ENCODE measurements at regions not wholly inside any gene's neighbourhood (a gene's known extent, or its start where the extent isn't known, plus 50 kb on each side); places are given as distances from the start of the nearest gene placed in this dataset.
"Not testable (repeated sequence)": the region's sequence is repeated elsewhere in the genome, so short reads cannot be mapped to it uniquely, and the experiment has no call there.

GRCh38 chr4:77306496-77306895 is 149.5 kb downstream of the CCNG2 start:
- DNase-seq (ENCODE audit: low spot score): no peak

GRCh38 chr4:77308843-77309242 is 151.8 kb downstream of the CCNG2 start:
- DNase-seq (ENCODE audit: low spot score): peak; percentile 34

GRCh38 chr4:77309496-77309895 is 152.5 kb downstream of the CCNG2 start:
- DNase-seq (ENCODE audit: low spot score): no peak

DNA sequence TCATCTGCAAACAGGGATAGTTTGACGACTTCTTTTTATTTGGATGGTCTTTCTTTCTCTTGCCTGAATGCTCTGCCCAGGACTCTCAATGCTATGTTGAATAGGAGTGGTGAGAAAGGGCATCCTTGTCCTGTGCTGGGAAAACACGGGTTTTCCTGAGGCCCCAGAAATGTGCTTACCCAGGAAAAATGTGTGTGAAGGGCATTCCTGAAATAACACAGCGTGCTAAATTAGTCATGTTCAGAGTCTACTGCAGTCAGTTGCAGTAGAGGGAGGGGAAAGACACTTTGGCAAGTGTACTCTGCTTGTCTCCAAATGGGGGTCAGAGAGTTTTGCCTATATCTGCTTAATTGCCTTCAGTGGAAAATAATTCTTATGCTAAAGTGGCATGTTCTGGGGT is 153.9 kb downstream of the CCNG2 start:
- DNase-seq (ENCODE audit: low spot score): no peak

DNA sequence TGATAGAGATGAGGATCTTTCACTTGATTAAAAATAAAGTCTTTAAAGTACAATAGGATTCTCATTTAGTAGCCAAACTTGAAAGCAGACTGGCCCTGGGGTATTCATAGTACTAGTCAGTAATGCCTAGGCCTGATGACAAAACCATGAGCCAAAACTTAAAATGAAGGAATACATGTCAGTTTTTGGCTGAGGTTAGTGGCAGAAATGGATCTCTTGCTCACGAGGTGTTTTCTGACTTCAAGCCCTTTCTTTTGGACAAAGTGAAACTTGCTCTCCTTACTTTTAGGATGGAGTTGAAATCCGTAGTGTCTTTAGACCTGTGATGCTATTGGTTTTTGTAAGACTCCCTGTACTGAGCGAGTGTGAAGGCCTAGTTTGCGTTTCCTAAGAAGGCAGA is 157.7 kb downstream of the CCNG2 start:
- DNase-seq (ENCODE audit: low spot score): no peak

GRCh38 chr4:77327151-77327550 is 170.1 kb downstream of the CCNG2 start:
- DNase-seq (ENCODE audit: low spot score): no peak

- no peak for DNase-seq (ENCODE audit: low spot score)
Measured at GRCh38 chr4:77332696-77333270, 175.8 kb downstream of the CCNG2 start.

DNA sequence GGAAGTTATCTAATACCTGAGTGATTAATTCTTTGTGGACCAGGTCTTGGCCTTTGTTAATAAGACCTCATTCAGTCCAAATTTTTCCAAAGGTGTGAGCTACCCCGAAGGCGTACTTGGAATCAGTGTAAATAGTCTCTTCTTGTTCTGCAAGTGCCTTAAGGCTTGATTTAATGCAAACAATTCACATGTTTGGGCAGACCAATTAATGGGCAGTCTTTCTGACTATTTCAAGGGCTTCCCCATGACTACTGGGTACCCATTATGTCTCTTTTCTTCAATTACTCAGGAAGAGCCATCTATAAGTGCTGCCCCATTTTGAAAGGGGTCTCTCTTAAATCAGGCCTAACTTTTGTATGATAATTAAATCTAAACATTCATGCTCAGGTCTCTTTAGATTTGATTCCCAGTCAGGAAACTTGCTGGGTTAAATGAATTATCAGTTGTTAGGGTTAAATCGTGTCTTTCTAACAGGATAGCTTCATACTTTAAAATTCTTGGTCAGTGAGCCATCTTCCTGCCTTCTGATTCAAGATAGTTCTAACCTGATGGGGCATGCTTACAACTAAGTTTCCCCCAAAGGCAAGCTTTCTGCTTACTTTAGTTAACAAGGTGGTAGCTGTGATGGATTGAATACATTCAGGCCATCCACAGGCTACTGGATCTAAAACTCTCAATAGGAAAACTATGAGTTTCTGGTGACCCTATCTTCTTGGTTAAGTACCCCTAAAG is 179.6 kb downstream of the CCNG2 start:
- DNase-seq (ENCODE audit: low spot score): no peak

- DNase-seq (ENCODE audit: low spot score): no peak
Measured at GRCh38 chr4:77342170-77342810, 185.3 kb downstream of the CCNG2 start.

DNA sequence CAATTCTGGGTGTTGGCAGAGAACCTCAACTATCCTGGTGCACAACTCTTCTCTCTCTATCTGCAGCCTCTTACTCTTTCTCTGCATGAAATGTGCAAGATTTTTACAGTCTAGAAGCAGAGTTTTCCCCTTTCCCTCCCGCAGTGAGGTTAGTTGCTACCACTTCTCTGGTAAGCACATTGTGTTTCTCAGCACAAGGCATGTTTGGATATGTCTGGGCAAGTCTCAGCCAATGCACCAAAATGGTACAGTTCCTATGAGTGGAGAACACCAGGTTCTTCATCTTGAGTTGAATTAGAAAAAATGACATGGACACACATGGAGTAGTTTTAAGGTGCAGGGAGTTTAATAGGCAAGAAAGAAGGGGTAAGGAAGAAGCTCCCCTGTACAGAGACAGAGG is 187.0 kb downstream of the CCNG2 start:
- DNase-seq (ENCODE audit: low spot score): no peak

DNA sequence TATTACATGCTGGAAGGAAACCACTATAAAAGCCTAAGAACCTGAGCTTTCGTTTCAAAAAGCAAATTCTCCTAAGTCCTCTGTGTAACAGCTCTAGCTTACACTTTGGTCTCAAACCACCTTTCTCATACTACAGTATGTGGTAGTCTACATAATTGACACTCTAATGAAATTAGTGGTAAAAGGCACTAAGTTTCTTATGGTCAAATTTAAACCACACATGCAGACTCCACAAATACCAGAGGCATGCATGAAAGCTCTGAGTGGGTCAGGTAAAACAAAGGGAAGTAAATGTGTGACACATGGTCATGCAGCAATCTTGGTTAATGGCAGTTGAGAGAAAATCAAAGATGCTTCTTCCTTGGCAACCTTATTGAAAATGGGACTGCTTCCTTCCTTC is 187.8 kb downstream of the CCNG2 start:
- no peak for DNase-seq (ENCODE audit: low spot score)

DNA sequence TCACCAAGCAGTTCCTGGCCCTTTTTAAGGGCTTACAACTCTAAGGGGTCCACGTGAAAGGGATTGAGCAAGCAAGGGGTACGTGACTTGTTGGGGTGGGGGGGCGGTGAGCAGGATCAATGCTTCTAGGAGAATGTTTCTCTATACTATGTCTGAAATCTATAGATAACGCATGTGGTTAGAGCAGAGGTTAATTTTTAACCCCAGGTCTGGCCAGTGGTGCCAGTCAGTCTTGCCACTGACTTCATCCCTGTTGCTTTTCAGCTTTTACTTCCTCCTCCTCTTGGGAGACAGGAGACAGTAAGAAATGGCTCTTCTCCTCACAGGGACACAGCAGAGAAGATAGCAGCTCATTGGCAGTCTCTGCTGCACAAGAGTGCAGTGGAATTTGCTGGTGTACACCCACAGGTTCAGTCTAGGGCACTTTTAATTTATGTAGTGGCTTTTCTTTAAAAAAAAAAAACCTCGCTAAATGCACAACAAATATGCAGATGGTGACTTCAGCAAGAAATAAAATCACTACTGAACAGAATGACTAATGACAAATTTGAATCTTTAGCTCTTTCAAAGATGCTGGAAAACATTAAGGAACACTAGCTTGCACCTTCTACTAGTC is 190.5 kb downstream of the CCNG2 start:
- DNase-seq (ENCODE audit: low spot score): no peak

GRCh38 chr4:77348815-77349214 is 191.8 kb downstream of the CCNG2 start:
- no peak for DNase-seq (ENCODE audit: low spot score)

- DNase-seq (ENCODE audit: low spot score): no peak
Measured at GRCh38 chr4:77349364-77349763, 192.4 kb downstream of the CCNG2 start.

- no peak for DNase-seq (ENCODE audit: low spot score)
Measured at GRCh38 chr4:77349796-77350195, 192.8 kb downstream of the CCNG2 start.

DNA sequence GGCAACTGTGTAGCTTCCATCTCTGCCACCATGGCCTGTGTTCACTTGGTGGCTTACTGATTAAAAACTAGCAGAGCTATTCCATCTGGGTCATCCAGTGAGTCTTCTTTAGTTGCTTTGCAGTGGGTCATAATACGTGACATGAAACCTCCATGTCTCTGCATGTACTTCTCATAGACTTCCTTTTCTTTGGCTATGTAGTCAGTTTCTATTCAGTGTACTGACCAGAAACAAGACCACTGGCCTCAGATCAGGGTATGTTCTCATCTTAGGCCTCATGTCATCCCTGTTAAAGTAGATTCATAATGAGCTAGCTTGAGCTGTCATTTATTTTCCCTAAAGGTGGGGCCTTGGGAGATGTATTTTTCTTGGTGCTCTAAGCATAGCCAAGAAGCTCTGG is 195.2 kb downstream of the CCNG2 start:
- no peak for DNase-seq (ENCODE audit: low spot score)

DNA sequence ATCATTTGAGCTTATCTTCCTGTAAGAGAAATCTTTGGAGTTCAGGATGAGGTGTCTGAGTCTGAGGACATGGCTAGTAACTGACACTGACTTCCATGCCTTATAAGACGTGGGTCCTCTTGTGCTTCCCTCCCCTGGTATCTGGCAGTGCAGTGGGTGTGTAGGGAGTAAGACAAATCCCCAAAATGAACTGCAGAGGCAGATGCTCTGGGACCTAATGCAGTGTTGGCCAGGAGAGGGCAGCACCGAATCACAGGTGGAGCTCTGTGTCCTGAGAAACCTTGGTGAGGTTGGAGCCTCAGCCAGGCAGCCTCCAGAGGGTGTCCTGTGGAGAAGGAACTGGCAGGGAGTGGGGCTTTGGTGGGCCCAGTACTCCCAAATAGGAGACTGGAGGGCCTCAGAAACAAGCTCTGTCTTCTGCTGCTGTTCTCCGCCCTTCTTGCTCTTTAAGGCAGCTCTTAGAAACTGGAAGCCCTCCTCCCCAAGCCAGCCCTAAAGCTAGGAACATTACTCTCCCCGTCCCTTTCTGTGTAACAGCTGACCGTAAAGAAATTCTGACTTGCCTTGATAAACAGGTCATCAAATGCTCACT is 196.8 kb downstream of the CCNG2 start:
- not testable (repeated sequence) for DNase-seq (ENCODE audit: low spot score)

DNA sequence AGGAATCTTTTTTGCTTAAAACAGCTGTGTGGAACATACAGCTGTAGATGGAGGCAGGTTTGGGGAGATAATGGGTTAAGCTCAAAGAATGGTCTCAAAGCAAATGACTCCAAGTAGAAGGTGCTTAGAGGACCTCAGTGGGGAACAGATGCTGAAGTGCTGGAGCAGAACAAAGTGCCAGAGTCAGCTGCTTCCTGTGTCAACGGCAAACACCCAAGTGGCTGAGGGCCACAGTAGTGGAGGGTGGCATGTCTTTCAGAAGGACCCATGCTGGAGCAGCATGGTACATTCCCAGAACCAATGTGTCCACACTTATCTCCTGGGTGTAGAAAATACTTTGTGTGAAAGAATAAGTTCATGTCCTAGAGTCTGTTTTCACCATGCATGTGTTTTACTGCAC is 197.5 kb downstream of the CCNG2 start:
- no peak for DNase-seq (ENCODE audit: low spot score)

- no peak for DNase-seq (ENCODE audit: low spot score)
Measured at GRCh38 chr4:77355731-77356130, 198.7 kb downstream of the CCNG2 start.

DNA sequence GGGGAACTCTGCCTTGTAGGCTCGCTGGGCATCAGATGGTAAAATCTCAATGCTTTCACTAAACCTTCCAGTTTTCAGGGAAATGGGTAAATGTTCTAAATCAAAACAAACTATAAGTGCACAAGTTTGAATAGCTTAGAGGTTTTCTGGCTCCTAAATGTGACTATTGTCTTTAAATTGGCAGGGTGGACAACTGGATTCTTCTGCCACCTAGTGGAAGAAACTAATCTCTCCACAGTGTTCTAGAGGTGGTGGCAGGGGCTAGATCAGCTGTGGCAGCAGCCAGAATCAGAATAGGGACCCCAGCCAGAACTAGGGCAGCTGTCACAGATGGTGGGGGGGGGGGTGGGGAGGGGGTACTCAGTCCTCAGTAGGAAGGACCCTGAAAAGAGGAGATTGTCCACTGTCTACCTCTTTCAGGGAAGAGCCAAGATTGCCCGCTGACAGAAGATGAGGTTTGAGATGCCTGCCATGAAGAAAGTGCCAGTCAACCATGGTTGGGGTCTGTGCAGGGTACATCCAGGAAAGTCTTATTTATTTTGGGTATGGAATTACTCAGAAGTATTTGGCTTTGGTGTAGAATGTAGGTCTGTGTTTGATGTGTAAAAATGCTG is 201.4 kb downstream of the CCNG2 start:
- peak; percentile 25 for DNase-seq (ENCODE audit: low spot score)

- no peak for DNase-seq (ENCODE audit: low spot score)
Measured at GRCh38 chr4:77360451-77360850, 203.4 kb downstream of the CCNG2 start.

DNA sequence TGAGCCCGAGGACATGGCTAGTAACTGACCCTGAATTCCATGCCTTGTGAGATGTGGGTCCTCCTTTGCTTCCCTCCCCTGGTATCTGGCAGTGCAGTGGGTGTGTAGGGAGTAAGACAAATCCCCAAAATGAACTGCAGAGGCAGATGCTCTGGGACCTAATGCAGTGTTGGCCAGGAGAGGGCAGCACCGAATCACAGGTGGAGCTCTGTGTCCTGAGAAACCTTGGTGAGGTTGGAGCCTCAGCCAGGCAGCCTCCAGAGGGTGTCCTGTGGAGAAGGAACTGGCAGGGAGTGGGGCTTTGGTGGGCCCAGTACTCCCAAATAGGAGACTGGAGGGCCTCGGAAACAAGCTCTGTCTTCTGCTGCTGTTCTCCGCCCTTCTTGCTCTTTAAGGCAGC is 209.9 kb downstream of the CCNG2 start:
- DNase-seq (ENCODE audit: low spot score): not testable (repeated sequence)

Data from H4 (cell line).